OCI-LY3 (cell line): ENCODE measurements at regions not wholly inside any gene's neighbourhood (a gene's known extent, or its start where the extent isn't known, plus 50 kb on each side); places are given as distances from the start of the nearest gene placed in this dataset.

Experiments used
- H2AFZ ChIP-seq: fragments of 200-600, 300-600 bp; shearing (Covaris generic); 2 replicates; pipeline ENCODE4 v1.6.0; 2014; ENCODE audit warnings: antibody characterized with exemption, low read depth, low read length
- H3K27ac ChIP-seq: fragments of 200-600, 300-600 bp; sonication (generic); 2 replicates; pipeline ENCODE4 v1.5.1; 2014; ENCODE audit warnings: mild to moderate bottlenecking, low read length, moderate library complexity, mixed read lengths
- H3K27me3 ChIP-seq: fragments of 200-600, 300-600 bp; sonication (generic); 2 replicates; pipeline ENCODE4 v1.6.1; 2014; ENCODE audit warnings: low read depth, low read length, mixed read lengths
- H3K36me3 ChIP-seq: fragments of 200-600, 300-600 bp; sonication (generic); replicated peaks from 2 replicates; pipeline ENCODE3; 2014; ENCODE audit warnings: low read depth, low read length, mixed read lengths
- H3K4me1 ChIP-seq: fragments of 300-600, 200-600 bp; sonication (generic); 2 replicates; pipeline ENCODE4 v1.6.1; 2014; ENCODE audit warnings: low read length, mixed read lengths
- H3K4me2 ChIP-seq: fragments of 200-600, 300-600 bp; sonication (generic); 2 replicates; pipeline ENCODE4 v1.6.1; 2014; ENCODE audit warnings: low read length, mixed read lengths
- H3K4me3 ChIP-seq: fragments of 300-600, 200-600 bp; sonication (generic); 2 replicates; pipeline ENCODE4 v1.5.1; 2014; ENCODE audit warnings: antibody characterized with exemption, mild to moderate bottlenecking, low read length, moderate library complexity
- H3K79me2 ChIP-seq: fragments of 300-600, 200-600 bp; shearing (Covaris generic); 2 replicates; pipeline ENCODE4 v1.6.1; 2014; ENCODE audit warnings: mild to moderate bottlenecking, low read length, mixed read lengths
- H3K9ac ChIP-seq: fragments of 300-600, 200-600 bp; shearing (Covaris generic); 2 replicates; pipeline ENCODE4 v1.6.0; 2014; ENCODE audit warnings: mild to moderate bottlenecking, low read length, moderate library complexity
- H3K9me3 ChIP-seq: fragments of 200-600, 300-600 bp; shearing (Covaris generic); 2 replicates; pipeline ENCODE4 v1.6.1; 2014; ENCODE audit warnings: low read length, mixed read lengths; ENCODE audit not compliant: insufficient read depth
- H4K20me1 ChIP-seq: fragments of 200-600, 300-600 bp; sonication (generic); 2 replicates; pipeline ENCODE4 v1.6.1; 2016; ENCODE audit warnings: low read length, mixed read lengths; ENCODE audit not compliant: insufficient read depth
- EZH2phosphoT487 ChIP-seq: fragments of 200-600 bp; shearing (Covaris generic); IDR thresholded peaks from 2 replicates; pipeline ENCODE4 v1.6.1; 2018; ENCODE audit warnings: antibody characterized with exemption, mixed run types, low read depth
- TF ChIP-seq, protein P1 (sequence below): fragments of 200-600, 300-600 bp; sonication (generic); IDR thresholded peaks from 2 replicates; pipeline ENCODE4 v1.5.1; 2014; ENCODE audit warnings: antibody characterized with exemption, low read length, low read depth

DNA sequence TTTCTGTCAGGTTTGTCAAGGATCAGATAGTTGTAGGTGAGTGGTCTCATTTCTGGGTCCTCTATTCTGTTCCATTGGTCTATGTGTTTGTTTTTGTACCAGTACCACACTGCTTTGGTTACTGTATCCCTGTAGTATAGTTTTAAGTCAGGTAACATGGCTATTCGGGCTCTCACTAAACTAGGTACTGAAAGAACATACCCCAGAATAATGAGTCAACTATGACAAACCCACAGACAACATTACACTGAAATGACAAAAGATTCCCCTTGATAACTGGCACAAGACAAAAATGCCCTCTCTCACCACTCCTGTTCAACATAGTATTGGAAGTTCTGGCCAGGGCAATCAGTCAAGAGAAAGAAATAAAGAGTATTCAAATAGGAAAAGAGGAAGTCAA is 535.3 kb upstream of the CYLC2 start:
- no peak overlapping the region for H2AFZ ChIP-seq
- H3K9ac ChIP-seq: no peak overlapping the region
- no peak for TF ChIP-seq EZH2phosphoT487
- TF ChIP-seq, protein P1, sequence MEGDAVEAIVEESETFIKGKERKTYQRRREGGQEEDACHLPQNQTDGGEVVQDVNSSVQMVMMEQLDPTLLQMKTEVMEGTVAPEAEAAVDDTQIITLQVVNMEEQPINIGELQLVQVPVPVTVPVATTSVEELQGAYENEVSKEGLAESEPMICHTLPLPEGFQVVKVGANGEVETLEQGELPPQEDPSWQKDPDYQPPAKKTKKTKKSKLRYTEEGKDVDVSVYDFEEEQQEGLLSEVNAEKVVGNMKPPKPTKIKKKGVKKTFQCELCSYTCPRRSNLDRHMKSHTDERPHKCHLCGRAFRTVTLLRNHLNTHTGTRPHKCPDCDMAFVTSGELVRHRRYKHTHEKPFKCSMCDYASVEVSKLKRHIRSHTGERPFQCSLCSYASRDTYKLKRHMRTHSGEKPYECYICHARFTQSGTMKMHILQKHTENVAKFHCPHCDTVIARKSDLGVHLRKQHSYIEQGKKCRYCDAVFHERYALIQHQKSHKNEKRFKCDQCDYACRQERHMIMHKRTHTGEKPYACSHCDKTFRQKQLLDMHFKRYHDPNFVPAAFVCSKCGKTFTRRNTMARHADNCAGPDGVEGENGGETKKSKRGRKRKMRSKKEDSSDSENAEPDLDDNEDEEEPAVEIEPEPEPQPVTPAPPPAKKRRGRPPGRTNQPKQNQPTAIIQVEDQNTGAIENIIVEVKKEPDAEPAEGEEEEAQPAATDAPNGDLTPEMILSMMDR: no peak
- no peaks in the 10 kb centered on the region for H4K20me1 ChIP-seq
- H3K36me3 ChIP-seq: no peaks in the 10 kb centered on the region
- H3K79me2 ChIP-seq: no peaks in the 10 kb centered on the region
- no peak overlapping the region for H3K4me3 ChIP-seq
- H3K27me3 ChIP-seq: no peaks in the 10 kb centered on the region
- no peak overlapping the region for H3K4me2 ChIP-seq
- H3K4me1 ChIP-seq: no peaks in the 10 kb centered on the region
- no peaks in the 10 kb centered on the region for H3K9me3 ChIP-seq
- no peak overlapping the region for H3K27ac ChIP-seq

DNA sequence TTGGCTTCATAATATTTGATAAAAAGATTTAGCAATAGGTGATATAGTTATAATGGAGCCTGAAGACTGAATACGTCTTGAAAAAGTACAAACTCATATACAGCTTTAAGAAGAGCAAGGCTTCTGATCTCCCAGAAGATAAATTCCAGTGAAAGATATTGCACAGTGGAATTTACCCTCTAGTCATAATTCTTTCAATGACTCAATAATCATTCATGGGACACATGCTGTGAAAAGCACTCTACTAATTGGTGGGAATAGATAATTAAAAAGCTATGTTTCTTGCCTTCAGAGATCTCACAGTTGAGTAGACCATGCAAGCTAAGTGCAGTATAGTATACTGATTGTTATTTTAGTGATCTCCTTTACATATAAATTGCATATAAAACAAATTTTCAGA is 538.6 kb upstream of the CYLC2 start:
- Histone ChIP-seq H3K4me2 (no peak overlapping the region), H4K20me1 (no peaks in the 10 kb centered on the region), H3K27ac (no peak overlapping the region), H3K4me3 (no peak overlapping the region), H3K79me2 (no peaks in the 10 kb centered on the region), H3K36me3 (no peaks in the 10 kb centered on the region), H2AFZ (no peak overlapping the region), H3K27me3 (no peaks in the 10 kb centered on the region), H3K4me1 (no peaks in the 10 kb centered on the region), H3K9ac (no peak overlapping the region), H3K9me3 (no peaks in the 10 kb centered on the region)
- TF ChIP-seq EZH2phosphoT487: no peak
- TF ChIP-seq, protein P1: no peak

DNA sequence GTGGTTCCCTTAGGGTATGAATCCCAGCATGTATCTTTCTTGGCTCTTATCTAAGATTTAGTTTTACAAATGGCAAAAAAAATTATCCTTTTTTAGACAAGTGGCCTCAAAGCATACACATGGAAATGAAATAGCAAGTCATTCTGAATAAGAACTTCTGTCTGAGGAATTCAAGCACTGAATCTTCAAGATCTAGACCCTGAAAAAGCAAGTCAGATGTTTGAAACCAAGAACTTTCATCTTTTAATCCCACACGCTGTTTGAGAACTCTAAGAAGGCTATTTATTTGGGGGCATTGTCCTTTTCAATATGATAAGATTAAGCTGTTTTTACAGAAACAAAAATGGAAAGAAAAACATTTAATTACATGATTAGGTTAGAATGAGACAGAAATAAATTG is 549.2 kb upstream of the CYLC2 start:
- no peaks in the 10 kb centered on the region for H3K9me3 ChIP-seq
- no peak overlapping the region for H2AFZ ChIP-seq
- no peaks in the 10 kb centered on the region for H3K27me3 ChIP-seq
- H4K20me1 ChIP-seq: no peaks in the 10 kb centered on the region
- no peak overlapping the region for H3K4me3 ChIP-seq
- H3K27ac ChIP-seq: no peak overlapping the region
- H3K9ac ChIP-seq: no peak overlapping the region
- no peaks in the 10 kb centered on the region for H3K36me3 ChIP-seq
- no peaks in the 10 kb centered on the region for H3K79me2 ChIP-seq
- no peaks in the 10 kb centered on the region for H3K4me1 ChIP-seq
- no peak overlapping the region for H3K4me2 ChIP-seq
- TF ChIP-seq, protein P1: no peak
- TF ChIP-seq EZH2phosphoT487: no peak

DNA sequence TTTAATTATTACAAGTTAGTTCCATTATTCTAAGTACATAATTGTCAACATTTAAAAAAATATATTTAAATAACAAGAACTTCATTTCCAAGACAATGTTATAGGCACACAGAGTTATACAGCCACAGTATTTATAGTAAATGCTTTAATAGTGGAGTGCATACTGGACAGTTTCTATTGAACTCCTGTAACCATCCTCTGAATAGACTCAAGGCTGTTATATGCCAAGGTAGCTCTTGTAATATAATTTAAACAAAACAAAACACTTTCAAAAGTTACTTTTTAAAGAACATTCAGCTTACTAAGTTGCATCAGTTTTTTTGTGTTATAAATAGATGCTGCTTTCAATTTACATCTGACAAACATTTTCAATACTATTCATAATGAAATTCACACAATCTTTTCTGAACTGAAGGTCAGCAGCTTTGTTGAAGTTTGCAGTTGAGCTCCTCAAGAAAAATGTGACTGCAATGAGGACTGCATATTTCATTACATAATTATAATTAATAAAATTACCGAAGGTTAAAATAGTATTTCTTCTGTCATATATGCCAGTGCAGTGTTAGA is 549.9 kb upstream of the CYLC2 start:
- no peaks in the 10 kb centered on the region for H3K79me2 ChIP-seq
- H3K27me3 ChIP-seq: no peaks in the 10 kb centered on the region
- no peaks in the 10 kb centered on the region for H3K4me1 ChIP-seq
- no peak overlapping the region for H3K4me2 ChIP-seq
- H3K36me3 ChIP-seq: no peaks in the 10 kb centered on the region
- no peak overlapping the region for H2AFZ ChIP-seq
- H3K27ac ChIP-seq: no peak overlapping the region
- H4K20me1 ChIP-seq: no peaks in the 10 kb centered on the region
- no peak overlapping the region for H3K9ac ChIP-seq
- TF ChIP-seq, protein P1: no peak
- no peak for TF ChIP-seq EZH2phosphoT487
- H3K9me3 ChIP-seq: no peaks in the 10 kb centered on the region
- H3K4me3 ChIP-seq: no peak overlapping the region
